Liver (tissue), 8 donors: ENCODE measurements at regions not wholly inside any gene's neighbourhood (a gene's known extent, or its start where the extent isn't known, plus 50 kb on each side); places are given as distances from the start of the nearest gene placed in this dataset.

Experiments used
- DNase-seq: peaks from one replicate; pipeline ENCODE4 v3.0.0-alpha.2; 2017; ENCODE audit warnings: low spot score
- H3K27ac ChIP-seq, 2 donors: one replicate each; pipeline ENCODE4 v1.7.0; 2013; ENCODE audit warnings: inconsistent platforms in 2 of 2, low read length in 2 of 2, control low read depth in 1 of 2, low read depth in 1 of 2, mild to moderate bottlenecking in 1 of 2
- H3K27me3 ChIP-seq, 4 donors: one replicate each; pipeline versions ENCODE4 v1.6.1 to v1.7.0; 2013; ENCODE audit warnings: low read length in 3 of 4, inconsistent platforms in 1 of 4, mild to moderate bottlenecking in 1 of 4, moderate library complexity in 1 of 4; ENCODE audit not compliant: control insufficient read depth in 4 of 4, insufficient read depth in 4 of 4
- H3K36me3 ChIP-seq, 4 donors: one replicate each; pipeline versions ENCODE4 v1.6.1 to v1.7.0; 2013; ENCODE audit warnings: low read length in 3 of 4, mild to moderate bottlenecking in 3 of 4, low read depth in 1 of 4, moderate library complexity in 1 of 4; ENCODE audit not compliant: control insufficient read depth in 4 of 4, insufficient read depth in 3 of 4
- H3K4me1 ChIP-seq, 4 donors: one replicate each; pipeline versions ENCODE4 v1.6.1 to v1.7.0; 2013; ENCODE audit warnings: low read length in 3 of 4, mild to moderate bottlenecking in 3 of 4, moderate library complexity in 1 of 4; ENCODE audit not compliant: control insufficient read depth in 4 of 4, insufficient read depth in 4 of 4
- H3K4me3 ChIP-seq, 3 donors: one replicate each; pipeline versions ENCODE4 v1.6.1 to v1.7.0; 2013; ENCODE audit warnings: low read length in 3 of 3, control low read depth in 1 of 3, low read depth in 1 of 3, mild to moderate bottlenecking in 1 of 3
- H3K9ac ChIP-seq, 2 donors: one replicate each; pipeline ENCODE4 v1.7.0; 2013; ENCODE audit warnings: low read length in 2 of 2, mild to moderate bottlenecking in 2 of 2, moderate library complexity in 2 of 2, control low read depth in 1 of 2, low read depth in 1 of 2
- H3K9me3 ChIP-seq, 4 donors: one replicate each; pipeline versions ENCODE4 v1.6.1 to v1.7.0; 2013; ENCODE audit warnings: low read length in 3 of 4; ENCODE audit not compliant: control insufficient read depth in 4 of 4
- ATF3 ChIP-seq: IDR thresholded peaks from 2 replicates; pipeline ENCODE4 v1.6.1; 2016; ENCODE audit warnings: antibody characterized with exemption
- EGR1 ChIP-seq, 2 donors: IDR thresholded peaks; 2 replicates each; pipeline ENCODE4 v1.6.1; 2016 to 2018; ENCODE audit warnings: antibody characterized with exemption in 2 of 2, low read depth in 2 of 2
- FOXA1 ChIP-seq: IDR thresholded peaks from 2 replicates; pipeline ENCODE4 v1.6.1; 2016; ENCODE audit warnings: antibody characterized with exemption
- FOXA2 ChIP-seq: IDR thresholded peaks from 2 replicates; pipeline ENCODE4 v1.6.1; 2016; ENCODE audit warnings: antibody characterized with exemption
- GABPA ChIP-seq, 2 donors: IDR thresholded peaks in 1 of 2; conservative IDR thresholded peaks in 1 of 2; 2 replicates each; pipeline ENCODE4 v1.6.1; 2016; ENCODE audit warnings: antibody characterized with exemption in 2 of 2, mild to moderate bottlenecking in 1 of 2, moderate library complexity in 1 of 2
- HNF4A ChIP-seq, 2 donors: conservative IDR thresholded peaks; 2 replicates each; pipeline ENCODE4 v1.6.1; 2016; ENCODE audit warnings: antibody characterized with exemption in 2 of 2, mild to moderate bottlenecking in 2 of 2
- HNF4G ChIP-seq: IDR thresholded peaks from 2 replicates; pipeline ENCODE4 v1.6.1; 2016; ENCODE audit warnings: antibody characterized with exemption
- JUND ChIP-seq, 2 donors: IDR thresholded peaks; 2 replicates each; pipeline ENCODE4 v1.6.1; 2016; ENCODE audit warnings: antibody characterized with exemption in 2 of 2
- MAX ChIP-seq: IDR thresholded peaks from 2 replicates; pipeline ENCODE4 v1.6.1; 2016; ENCODE audit warnings: antibody characterized with exemption
- NR2F2 ChIP-seq: IDR thresholded peaks from 2 replicates; pipeline ENCODE4 v1.6.1; 2016; ENCODE audit warnings: antibody characterized with exemption
- RAD21 ChIP-seq, 2 donors: IDR thresholded peaks; 2 replicates each; pipeline ENCODE4 v1.6.1; 2016; ENCODE audit warnings: antibody characterized with exemption in 2 of 2, mild to moderate bottlenecking in 2 of 2
- REST ChIP-seq: IDR thresholded peaks from 2 replicates; pipeline ENCODE4 v1.6.1; 2016; ENCODE audit warnings: antibody characterized with exemption, mild to moderate bottlenecking
- RXRA ChIP-seq, 2 donors: IDR thresholded peaks; 2 replicates each; pipeline ENCODE4 v1.6.1; 2017 to 2018; ENCODE audit warnings: antibody characterized with exemption in 2 of 2, mild to moderate bottlenecking in 1 of 2
- SP1 ChIP-seq: IDR thresholded peaks from 2 replicates; pipeline ENCODE4 v1.6.1; 2018; ENCODE audit warnings: antibody characterized with exemption, mild to moderate bottlenecking
- TAF1 ChIP-seq: conservative IDR thresholded peaks from 2 replicates; pipeline ENCODE4 v1.6.1; 2016; ENCODE audit warnings: antibody characterized with exemption, mild to moderate bottlenecking
- YY1 ChIP-seq: IDR thresholded peaks from 2 replicates; pipeline ENCODE4 v1.6.1; 2016; ENCODE audit warnings: antibody characterized with exemption, mild to moderate bottlenecking
- ZBTB33 ChIP-seq: IDR thresholded peaks from 2 replicates; pipeline ENCODE4 v1.6.1; 2016; ENCODE audit warnings: antibody characterized with exemption
- WGBS: extraction: QIAGEN DNeasy Blood & Tissue Kit; methylation state at CpG from one replicate; pipeline ENCODE4 v1.1.7; 2013; 5-methylcytosine and 5-hydroxymethylcytosine counted together
- TF ChIP-seq, protein P1 (sequence below): fragments of 150-350 bp; IDR thresholded peaks from 2 replicates; pipeline ENCODE4 v1.5.1; 2017; ENCODE audit warnings: improper control_type of control experiment, low read depth, low read length; ENCODE audit not compliant: missing input control
- donor health status: healthy.
- donor health status: healthy.
- donor health status: healthy.
- donor health status: healthy.
- donor health status: healthy.

GRCh38 chr1:181174861-181175260 is 86.4 kb downstream of the IER5 start:
- 90% methylated on average over 4 of the region's 4 CpGs for WGBS
- H3K9ac ChIP-seq: no peak overlapping the region
- no peaks in the 10 kb centered on the region for H3K36me3 ChIP-seq
- H3K9me3 ChIP-seq: peaks cover 0 to 8% (median 4%) of the 10 kb centered on the region in 4 donors
- H3K4me1 ChIP-seq: no peaks in the 10 kb centered on the region
- TF ChIP-seq EGR1 (IDR thresholded peaks at IDR 0.05; ENCODE audit: low read depth in 2 of 2) (no peak), JUND (IDR thresholded peaks at IDR 0.05) (no peak), RXRA (IDR thresholded peaks at IDR 0.05) (no peak), RAD21 (IDR thresholded peaks at IDR 0.05) (no peak), NR2F2 (no peak), FOXA1 (no peak), HNF4A (conservative IDR thresholded peaks at IDR 0.05) (no peak), SP1 (no peak), YY1 (no peak), GABPA (IDR thresholded peaks at IDR 0.05 in 1 of 2, conservative IDR thresholded peaks at IDR 0.05 in 1 of 2) (no peak), TAF1 (no peak), FOXA2 (no peak), REST (no peak), ATF3 (no peak), ZBTB33 (no peak), MAX (no peak), HNF4G (no peak)
- TF ChIP-seq, protein P1, sequence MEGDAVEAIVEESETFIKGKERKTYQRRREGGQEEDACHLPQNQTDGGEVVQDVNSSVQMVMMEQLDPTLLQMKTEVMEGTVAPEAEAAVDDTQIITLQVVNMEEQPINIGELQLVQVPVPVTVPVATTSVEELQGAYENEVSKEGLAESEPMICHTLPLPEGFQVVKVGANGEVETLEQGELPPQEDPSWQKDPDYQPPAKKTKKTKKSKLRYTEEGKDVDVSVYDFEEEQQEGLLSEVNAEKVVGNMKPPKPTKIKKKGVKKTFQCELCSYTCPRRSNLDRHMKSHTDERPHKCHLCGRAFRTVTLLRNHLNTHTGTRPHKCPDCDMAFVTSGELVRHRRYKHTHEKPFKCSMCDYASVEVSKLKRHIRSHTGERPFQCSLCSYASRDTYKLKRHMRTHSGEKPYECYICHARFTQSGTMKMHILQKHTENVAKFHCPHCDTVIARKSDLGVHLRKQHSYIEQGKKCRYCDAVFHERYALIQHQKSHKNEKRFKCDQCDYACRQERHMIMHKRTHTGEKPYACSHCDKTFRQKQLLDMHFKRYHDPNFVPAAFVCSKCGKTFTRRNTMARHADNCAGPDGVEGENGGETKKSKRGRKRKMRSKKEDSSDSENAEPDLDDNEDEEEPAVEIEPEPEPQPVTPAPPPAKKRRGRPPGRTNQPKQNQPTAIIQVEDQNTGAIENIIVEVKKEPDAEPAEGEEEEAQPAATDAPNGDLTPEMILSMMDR: no peak
- H3K4me3 ChIP-seq: no peak overlapping the region
- no peak overlapping the region for H3K27ac ChIP-seq
- no peaks in the 10 kb centered on the region for H3K27me3 ChIP-seq
- no peak for DNase-seq
